KMS-11 (cell line): ENCODE measurements at regions not wholly inside any gene's neighbourhood (a gene's known extent, or its start where the extent isn't known, plus 50 kb on each side); places are given as distances from the start of the nearest gene placed in this dataset.

Source experiments
- H2AFZ ChIP-seq: fragments of 200-600 bp; sonication (generic); 2 replicates; pipeline ENCODE4 v1.6.1; 2016; ENCODE audit warnings: antibody characterized with exemption, mixed run types, low read depth
- H3K27ac ChIP-seq: fragments of 200-600 bp; sonication (generic); 2 replicates; pipeline ENCODE4 v1.6.1; 2016; ENCODE audit warnings: mild to moderate bottlenecking, mixed run types
- H3K27me3 ChIP-seq: fragments of 200-600 bp; sonication (generic); 2 replicates; pipeline ENCODE4 v1.6.1; 2017; ENCODE audit warnings: mild to moderate bottlenecking, low read depth, mixed run types, moderate library complexity; ENCODE audit not compliant: insufficient read depth
- H3K36me3 ChIP-seq: fragments of 200-600 bp; sonication (generic); 2 replicates; pipeline ENCODE4 v1.6.1; 2017; ENCODE audit warnings: mild to moderate bottlenecking, mixed run types; ENCODE audit not compliant: insufficient read depth
- H3K4me1 ChIP-seq: fragments of 200-600 bp; sonication (generic); 2 replicates; pipeline ENCODE4 v1.6.1; 2016; ENCODE audit warnings: mild to moderate bottlenecking, low read depth, mixed run types; ENCODE audit not compliant: poor library complexity, severe bottlenecking
- H3K4me2 ChIP-seq: fragments of 200-600 bp; sonication (generic); 2 replicates; pipeline ENCODE4 v1.7.0; 2016; ENCODE audit warnings: mild to moderate bottlenecking, mixed run types
- H3K4me3 ChIP-seq: fragments of 200-600 bp; sonication (generic); IDR thresholded peaks from 2 replicates; pipeline ENCODE4 v1.6.1; 2017; ENCODE audit warnings: low read depth, low read length, mixed read lengths; ENCODE audit not compliant: insufficient read depth
- H3K79me2 ChIP-seq: fragments of 200-600 bp; sonication (generic); 2 replicates; pipeline ENCODE4 v1.6.1; 2016; ENCODE audit warnings: low read depth, mixed run types; ENCODE audit not compliant: insufficient read depth
- H3K9ac ChIP-seq: fragments of 200-600 bp; sonication (generic); 2 replicates; pipeline ENCODE4 v1.6.1; 2016; ENCODE audit warnings: mild to moderate bottlenecking, mixed run types
- H4K20me1 ChIP-seq: fragments of 200-600 bp; sonication (generic); 2 replicates; pipeline ENCODE4 v1.6.1; 2016; ENCODE audit warnings: mild to moderate bottlenecking, mixed run types; ENCODE audit not compliant: insufficient read depth
- CTCF ChIP-seq: fragments of 200-600 bp; sonication (generic); conservative IDR thresholded peaks from 2 replicates; pipeline ENCODE4 v1.6.1; 2017; ENCODE audit warnings: low read depth, mild to moderate bottlenecking, antibody characterized with exemption, low read length, moderate library complexity, mixed read lengths

DNA sequence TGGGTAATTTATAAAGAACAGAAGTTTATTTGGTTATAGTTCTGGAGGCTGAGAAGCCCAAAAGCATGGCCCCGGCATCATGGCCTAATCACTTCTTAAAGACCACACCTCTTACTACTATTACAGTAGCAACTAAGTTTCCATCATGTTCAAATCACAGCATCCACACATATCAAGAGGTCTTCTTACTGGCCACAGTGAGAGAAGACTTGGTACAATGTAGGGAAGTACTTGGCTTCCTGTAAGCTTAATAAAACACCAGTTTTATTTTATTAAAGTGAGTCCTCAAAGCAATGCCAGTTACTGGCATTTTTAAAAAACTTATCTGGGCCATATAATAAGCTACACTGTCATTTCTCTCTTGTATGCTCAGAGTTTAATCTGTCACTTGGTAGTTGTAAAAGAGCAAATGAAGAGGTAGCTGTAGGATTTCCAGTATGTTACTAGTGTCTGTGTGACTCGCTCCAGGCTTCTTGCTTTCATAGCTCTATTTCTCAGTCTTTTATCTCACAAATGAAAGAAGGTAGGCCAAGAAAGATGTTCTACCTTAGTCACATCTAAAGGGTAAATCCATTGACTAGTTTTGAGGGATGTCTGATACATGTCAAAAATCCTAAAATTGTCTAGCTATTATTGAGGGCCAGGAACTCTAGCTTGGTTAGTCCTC, 159.2 kb upstream of the CPEB2 start:
- no peaks in the 10 kb centered on the region for H3K4me1 ChIP-seq
- H4K20me1 ChIP-seq = no peaks in the 10 kb centered on the region
- TF ChIP-seq CTCF = no peak
- no peak overlapping the region for H3K9ac ChIP-seq
- no peaks in the 10 kb centered on the region for H3K36me3 ChIP-seq
- no peak overlapping the region for H3K27ac ChIP-seq
- H3K4me2 ChIP-seq = no peak overlapping the region
- no peak overlapping the region for H2AFZ ChIP-seq
- no peaks in the 10 kb centered on the region for H3K79me2 ChIP-seq
- H3K27me3 ChIP-seq = no peaks in the 10 kb centered on the region
- no peak overlapping the region for H3K4me3 ChIP-seq

DNA sequence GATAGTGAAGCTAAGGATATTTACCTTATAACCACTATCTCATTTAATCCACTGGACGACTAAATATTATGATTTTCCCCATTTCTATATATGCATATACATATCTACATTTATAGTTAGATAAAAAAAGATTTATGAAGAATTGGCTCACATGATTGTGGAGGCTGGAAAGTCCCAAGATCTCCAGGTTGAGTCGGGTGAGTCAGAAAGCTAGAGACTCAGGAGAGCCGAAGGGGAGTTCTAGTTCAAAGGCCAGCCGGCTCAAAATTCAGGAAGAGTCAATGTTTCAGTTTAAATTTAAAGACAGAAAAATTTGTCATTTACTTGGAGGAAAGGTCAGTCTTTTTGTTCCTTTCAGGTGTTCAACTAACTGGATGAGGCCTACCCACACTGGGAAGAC, 158.2 kb upstream of the CPEB2 start:
- Histone ChIP-seq H3K4me2 (no peak overlapping the region), H3K27ac (no peak overlapping the region), H3K27me3 (no peaks in the 10 kb centered on the region), H3K9ac (no peak overlapping the region), H3K79me2 (no peaks in the 10 kb centered on the region), H2AFZ (no peak overlapping the region), H3K4me1 (no peaks in the 10 kb centered on the region), H3K36me3 (no peaks in the 10 kb centered on the region), H3K4me3 (no peak overlapping the region), H4K20me1 (no peaks in the 10 kb centered on the region)
- no peak for TF ChIP-seq CTCF

- no peaks in the 10 kb centered on the region for H3K36me3 ChIP-seq
- H3K4me3 ChIP-seq = no peak overlapping the region
- no peaks in the 10 kb centered on the region for H3K27me3 ChIP-seq
- H3K4me2 ChIP-seq = no peak overlapping the region
- no peak for TF ChIP-seq CTCF
- no peaks in the 10 kb centered on the region for H3K79me2 ChIP-seq
- H2AFZ ChIP-seq = no peak overlapping the region
- no peaks in the 10 kb centered on the region for H3K4me1 ChIP-seq
- H3K27ac ChIP-seq = no peak overlapping the region
- H3K9ac ChIP-seq = no peak overlapping the region
- H4K20me1 ChIP-seq = no peaks in the 10 kb centered on the region
These were observed 154.1 kb upstream of the CPEB2 start for GRCh38 chr4:14848229-14848628.

- no peaks in the 10 kb centered on the region for H3K36me3 ChIP-seq
- no peak overlapping the region for H3K4me3 ChIP-seq
- no peak overlapping the region for H3K4me2 ChIP-seq
- no peak overlapping the region for H2AFZ ChIP-seq
- H3K9ac ChIP-seq = no peak overlapping the region
- H3K79me2 ChIP-seq = no peaks in the 10 kb centered on the region
- no peaks in the 10 kb centered on the region for H3K27me3 ChIP-seq
- TF ChIP-seq CTCF = no peak
- no peak overlapping the region for H3K27ac ChIP-seq
- H3K4me1 ChIP-seq = peaks cover under 1% of the 10 kb centered on the region
- no peaks in the 10 kb centered on the region for H4K20me1 ChIP-seq
These were observed 151.7 kb upstream of the CPEB2 start for GRCh38 chr4:14850455-14851097.
